HTR-8/SVneo (cell line): ENCODE measurements at regions not wholly inside any gene's neighbourhood (a gene's known extent, or its start where the extent isn't known, plus 50 kb on each side); places are given as distances from the start of the nearest gene placed in this dataset.
"Not testable (repeated sequence)": the region's sequence is repeated elsewhere in the genome, so short reads cannot be mapped to it uniquely, and the experiment has no call there.

Experiments used
- DNase-seq: peaks from one replicate; pipeline ENCODE4 v3.0.0; 2011; ENCODE audit warnings: low spot score, mixed read lengths; ENCODE audit not compliant: insufficient read length
- FAIRE-seq: peaks from 2 replicates; lab custom pipeline; 2011; peaks lifted over from hg19 to GRCh38; lab: Jason Lieb, UNC

DNA sequence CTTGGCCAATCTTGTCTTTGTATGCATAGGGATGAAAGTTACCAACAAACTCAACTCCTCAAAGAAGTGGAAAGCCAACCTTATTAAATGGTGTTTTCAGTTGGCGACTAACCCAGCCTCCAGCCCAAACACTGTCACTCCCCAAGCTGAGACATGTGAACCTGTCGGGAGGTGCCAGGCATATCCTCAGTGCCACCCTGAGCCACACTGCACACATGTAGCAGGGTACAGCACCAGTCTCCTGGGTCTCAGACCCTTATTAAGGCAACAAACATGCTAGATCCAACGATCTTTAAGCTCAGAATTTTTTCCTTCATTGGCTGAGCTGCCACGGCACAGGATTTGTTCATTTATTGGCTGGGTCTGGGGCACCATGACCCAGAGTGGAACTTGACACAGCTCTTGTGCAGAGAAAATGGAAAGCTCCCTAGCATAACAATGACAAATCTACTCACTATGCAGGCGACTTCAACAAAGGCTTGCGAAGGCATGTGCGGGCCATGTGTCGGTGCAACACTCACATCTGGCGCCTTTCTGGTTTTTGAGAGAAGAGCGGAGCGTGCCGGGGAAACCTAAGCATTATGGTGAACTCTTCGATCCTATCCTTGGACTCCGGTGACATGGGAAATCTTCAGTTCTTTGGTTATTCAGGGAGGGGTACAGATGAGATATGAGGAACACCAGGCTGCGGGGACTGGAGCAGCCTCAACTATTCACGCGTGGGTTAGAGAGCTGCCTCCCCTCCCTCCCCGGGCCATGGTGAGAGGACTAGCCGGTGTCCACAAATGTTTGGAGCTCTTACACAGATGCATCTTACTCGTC lies 190.1 kb downstream of the FAM43A start:
- no peak for FAIRE-seq
- DNase-seq, result no peak

DNA sequence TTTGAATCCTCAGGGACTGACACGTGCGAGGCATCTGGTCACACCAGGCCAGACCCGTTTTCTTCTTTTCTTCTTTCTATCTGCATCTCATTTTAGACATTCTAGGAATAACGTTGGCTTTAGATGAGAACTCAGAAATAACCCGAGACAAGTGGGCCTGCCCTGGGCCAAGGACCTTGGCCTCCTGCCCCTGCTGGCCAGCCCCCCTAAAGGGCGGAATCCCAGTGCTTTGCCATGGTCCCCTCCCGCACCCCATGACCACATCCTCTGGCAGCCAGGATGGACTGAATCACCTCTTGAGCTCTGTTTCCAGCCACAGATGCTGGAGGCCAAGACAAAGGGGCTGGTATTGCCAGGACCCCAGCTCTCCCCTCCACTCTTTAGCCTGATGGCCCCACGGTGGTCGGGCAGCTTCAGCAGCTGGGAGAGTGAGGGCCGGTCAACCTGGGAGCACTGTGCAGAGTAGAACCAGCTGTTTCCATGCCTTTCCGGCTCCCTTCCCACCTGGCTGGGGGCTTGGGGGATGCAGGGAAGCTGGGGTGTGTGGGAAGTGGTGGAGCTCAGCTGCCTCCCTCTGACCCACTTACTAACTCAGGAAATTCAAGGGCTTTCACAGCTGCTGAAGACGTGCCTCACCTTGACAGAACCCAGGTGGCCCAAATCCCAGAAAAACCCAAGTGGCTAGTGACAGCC lies 190.9 kb downstream of the FAM43A start:
- no peak for DNase-seq
- no peak for FAIRE-seq

DNA sequence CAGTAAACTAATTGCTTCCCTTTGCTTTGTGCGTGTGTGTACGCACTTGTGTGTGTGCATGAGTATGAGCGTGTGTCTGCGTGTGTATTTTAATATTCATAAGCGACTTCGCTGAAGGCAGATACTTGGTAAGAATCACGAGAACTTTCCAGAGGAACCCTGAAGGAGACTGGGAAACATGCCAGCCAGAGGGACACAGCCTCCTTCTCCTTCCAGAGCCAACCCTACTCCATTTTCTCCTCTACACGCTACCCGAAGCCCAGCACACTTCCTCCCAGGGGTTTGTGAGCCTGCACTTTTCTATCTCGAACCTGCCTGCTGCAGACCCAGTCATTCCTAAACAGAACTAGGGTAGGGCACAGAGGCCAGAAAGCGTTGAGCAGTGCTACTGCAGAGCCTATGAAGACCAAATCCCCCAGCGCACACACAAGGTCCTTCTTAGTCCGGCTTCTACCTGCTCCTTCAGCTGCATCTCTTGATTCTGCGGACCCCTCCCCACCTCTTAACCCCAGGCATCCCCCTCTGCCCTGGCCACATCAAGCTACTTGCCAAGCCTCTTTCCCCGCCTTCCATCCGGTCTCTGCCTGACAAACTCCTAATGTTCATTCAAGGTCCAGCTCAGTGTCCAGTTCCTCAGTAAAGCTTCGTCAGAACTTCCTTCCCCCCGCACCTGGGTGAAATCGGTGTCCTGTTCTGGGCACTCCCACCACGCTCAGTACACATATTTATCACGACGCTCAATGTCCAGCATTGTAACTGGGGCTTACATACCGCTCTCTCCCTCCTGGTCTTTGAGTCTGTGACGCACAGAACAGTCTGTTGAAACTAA lies 191.8 kb downstream of the FAM43A start:
- FAIRE-seq (no peak), DNase-seq (no peak)

DNA sequence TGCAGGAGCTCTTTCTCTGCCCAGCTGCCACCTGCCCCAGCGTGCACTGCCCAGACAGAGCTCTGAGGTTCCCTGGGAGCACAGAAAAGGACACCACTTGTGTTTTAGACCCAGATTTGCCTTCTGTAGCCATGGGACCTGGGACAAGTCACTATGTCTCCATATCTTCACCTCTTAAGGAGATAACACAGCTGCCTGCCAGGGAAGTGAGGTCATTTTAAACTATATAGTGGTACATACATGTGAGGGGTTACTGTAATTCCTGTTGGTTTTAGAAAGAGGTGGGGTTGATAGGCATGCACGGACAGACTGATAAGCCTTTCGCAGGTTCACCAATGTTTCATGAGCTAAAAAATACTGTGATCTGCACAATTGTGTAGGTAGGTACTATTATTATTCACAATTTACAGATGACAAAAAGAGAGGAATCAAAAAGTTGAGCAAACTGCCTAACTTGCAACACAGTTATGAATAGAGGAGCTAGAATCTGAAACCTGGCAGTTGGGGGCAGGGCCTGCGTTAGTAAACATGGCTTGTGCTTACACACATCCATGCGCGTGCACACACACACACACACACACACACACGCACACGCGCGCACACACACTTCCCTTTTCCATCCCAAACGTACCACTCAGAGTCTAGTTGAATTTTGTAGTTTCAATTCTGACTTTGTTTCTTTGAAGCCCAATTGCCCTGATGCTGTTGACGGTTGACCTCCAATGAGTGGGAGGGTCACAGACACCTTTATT lies 193.6 kb downstream of the FAM43A start:
- no peak for DNase-seq
- no peak for FAIRE-seq

DNA sequence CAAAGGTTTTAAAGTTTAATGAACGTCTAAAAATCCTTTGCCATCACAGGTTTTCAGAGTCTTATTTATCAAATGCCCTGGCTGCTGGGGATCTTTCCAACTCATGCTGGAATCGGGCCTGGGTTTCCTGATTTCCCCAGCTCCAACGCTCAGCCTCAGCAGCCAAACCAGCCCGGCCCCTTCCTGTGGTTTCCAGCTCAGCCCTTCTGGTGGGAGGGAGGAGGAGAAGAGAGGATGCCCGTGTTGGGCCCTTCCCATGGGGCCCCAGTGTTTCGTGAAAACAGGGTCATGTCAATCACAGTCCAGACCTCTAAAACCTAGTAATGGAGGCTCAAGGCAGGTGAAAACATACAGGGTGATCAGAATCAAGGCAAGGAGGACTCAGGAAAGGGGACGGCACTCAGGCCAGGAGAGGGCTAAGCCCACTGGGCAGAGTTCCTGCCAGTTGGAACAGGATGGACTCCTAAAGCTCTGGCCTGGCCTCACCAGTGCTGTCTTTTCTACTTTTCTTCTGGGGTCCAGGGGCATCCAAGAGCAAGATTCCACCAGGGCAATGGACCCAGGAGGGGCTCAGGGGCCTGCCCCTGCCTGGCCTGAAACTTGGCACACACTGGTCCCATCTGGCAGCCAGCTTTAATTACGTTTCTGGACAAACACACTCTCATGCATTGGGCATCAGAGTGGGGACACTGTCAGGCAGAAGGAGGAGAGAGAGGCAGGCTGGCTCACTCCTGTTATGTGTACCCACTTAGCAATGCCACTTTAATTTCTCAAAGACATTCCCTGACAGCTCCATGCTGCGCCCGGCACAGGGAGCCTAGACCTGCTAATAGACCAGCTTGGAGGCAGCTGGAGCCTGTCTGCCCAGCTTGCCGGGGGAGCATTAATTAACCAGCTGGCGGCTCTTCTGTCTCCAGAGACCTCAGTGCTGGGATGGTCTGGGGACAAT lies 194.6 kb downstream of the FAM43A start:
- FAIRE-seq (no peak), DNase-seq (no peak)

DNA sequence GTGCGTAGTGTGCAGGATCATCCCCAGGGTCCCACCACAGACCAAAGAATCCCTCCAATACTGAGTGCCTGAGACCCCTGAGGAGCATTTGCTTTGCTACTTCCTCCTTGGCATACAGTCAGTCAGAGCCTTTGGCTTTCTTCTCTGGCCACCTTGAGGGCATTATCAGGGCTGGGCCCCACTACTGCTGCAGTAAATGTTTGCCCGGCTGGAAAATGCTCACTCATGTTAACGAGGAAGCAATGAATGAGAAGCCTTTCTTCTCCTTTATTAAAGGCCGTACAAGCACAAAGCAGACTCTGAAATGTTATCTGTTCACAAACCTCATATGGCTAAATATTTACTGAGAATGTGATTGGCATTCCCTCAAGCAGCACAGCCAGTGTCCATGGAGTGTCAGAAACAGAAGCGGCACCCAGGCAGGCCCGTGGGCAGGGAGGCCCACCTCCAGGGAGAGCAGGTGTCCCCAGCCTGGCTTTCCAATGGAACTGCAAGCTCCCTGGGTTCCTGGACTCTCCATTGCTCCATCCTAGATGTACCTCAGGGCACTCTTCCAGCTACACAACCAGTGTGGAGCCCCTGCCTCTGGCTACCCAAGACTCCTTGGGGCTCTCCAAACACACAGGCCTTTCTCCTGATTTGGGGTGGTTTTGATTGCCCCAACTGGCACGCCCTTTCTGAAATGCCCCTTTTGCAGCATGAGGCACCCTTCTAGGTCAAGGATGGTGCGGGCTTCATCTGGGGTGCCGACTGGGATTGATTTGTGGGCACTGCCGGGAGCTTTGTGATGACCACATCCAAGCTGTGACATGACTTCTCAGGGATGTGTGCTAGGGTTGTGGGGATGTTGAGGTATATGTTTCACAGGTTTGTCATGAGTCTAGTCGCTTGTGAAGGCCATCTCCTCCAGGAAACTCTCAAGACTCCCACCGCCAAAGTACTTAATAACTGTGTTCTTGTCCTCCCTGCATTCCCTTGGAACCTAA lies 195.6 kb downstream of the FAM43A start:
- no peak for FAIRE-seq
- DNase-seq, result no peak

DNA sequence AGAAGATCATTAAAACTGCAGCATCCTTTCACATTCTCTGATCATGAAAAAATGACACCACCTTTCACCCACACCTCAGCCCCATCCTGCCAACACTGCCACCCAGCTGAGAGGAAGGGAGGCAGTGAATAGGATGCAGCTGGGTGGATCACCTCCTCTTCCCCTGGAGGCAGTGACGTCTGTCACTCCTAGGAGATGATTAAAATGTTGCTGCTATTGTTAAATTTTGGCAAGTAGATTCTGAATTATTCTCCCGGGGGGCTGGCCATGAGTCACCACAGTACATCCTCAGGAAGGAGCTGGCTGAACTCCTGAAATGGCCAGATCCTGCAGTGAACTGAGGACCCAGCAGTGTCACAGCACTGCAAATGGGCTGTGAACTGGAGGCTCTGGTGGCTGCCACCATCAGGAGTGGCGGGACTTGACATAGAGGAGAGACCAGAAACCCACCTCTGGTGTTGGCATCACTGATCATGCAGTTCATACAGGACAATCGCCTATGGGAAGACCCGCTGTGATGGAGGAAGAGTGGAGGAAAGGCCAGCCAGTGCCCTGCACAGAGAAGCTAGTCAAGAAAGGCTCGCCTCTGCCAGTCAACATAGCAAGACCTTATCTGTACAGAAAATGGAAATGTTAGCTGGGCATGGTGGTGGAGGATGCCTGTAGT lies 199.1 kb downstream of the FAM43A start:
- DNase-seq (no peak), FAIRE-seq (no peak)

DNA sequence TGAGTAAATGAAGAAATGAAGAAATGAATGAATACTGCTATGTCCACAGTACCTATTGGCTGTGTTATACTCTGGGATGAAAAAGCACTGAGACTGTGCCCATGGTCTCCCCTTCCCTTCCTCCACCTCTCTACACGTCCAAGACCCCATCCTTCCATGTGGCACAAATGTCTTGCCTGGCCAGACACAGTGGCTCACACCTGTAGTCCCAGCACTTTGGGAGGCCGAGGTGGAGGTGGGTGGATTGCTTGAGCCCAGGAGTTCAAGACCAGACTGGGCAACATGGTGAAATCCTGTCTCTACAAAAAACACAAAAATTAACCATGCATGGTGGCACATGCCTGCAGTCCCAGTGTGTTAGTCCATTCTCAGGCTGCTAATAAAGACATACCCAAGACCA lies 200.1 kb downstream of the FAM43A start:
- FAIRE-seq, result no peak
- DNase-seq, result no peak

DNA sequence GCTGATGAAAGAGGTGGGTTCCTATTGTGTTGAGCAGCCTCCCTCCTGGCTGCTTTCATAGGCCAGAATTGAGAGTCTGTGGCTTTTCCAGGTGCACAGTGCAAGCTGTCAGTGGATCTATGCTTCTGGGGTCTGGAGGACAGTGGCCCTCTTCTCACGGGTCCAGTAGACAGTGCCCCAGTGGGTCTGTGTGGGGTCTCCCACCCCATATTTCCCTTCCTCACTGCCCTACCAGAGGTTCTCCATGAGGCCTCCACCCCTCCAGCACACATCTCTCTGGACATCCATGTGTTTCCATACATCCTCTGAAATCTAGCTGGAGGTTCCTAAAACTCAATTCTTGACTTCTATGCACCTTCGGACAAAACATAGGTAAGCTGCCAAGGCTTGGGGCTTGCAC lies 201.2 kb downstream of the FAM43A start:
- DNase-seq (no peak), FAIRE-seq (no peak)

DNA sequence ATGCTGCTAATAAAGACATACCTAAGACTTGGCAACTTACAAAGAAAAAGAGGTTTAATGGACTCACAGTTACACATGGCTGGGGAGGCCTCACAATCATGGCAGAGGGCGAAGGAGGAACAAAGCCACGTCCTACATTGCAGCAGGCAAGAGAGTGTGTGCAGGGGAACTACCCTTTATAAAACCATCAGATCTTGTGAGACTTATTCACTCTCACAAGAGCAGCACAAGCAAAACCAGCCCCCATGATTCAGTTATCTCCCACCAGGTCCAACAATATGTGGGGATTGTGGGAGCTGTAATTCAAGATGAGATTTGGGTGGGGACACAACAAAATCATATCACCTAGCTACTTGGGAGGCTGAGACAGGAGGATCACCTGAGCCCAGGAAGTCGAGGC lies 202.4 kb downstream of the FAM43A start:
- FAIRE-seq, DNase-seq: not testable (repeated sequence)

DNA sequence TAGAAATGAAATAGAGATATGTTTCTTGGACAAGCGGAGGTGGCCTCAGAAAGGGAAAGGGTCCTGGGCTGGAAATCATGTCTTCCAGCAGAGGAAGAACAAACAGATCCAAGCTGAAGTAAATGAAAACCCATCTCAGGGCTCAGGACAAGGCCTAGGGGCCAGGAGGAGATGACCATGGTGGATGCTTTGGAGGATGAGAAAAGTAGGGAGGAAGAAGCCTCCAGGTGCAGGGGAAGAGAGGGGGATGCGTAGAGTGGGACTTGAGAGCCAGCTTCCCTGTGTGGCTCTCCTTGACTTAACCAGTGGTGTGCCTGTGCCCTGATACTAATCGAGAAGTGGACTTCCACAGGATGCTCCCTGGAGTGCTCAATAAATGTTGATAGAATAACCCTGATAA lies 203.2 kb downstream of the FAM43A start:
- no peak for FAIRE-seq

DNA sequence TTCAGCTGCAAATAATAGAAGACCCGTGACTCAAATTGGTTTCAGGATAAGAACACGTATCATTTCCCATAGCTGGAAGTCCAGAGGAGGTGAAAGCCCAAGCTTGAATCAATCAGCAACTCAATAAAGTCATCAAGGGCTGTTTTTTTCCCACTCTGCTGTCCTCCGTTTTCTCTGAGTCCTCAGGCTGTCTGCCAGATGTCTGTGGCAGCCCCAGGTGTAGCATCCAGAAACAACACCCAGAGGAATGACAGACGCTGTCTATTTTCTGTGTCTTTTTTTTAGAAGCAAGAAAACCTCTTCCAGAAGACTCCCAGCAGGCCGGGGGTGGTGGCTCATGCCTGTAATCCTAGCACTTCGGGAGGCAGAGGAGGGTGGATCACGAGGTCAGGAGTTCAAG lies 204.4 kb downstream of the FAM43A start:
- no peak for DNase-seq
- no peak for FAIRE-seq

More for the DNA sequence above, 203.2 kb downstream of the FAM43A start:
- no peak for DNase-seq

DNA sequence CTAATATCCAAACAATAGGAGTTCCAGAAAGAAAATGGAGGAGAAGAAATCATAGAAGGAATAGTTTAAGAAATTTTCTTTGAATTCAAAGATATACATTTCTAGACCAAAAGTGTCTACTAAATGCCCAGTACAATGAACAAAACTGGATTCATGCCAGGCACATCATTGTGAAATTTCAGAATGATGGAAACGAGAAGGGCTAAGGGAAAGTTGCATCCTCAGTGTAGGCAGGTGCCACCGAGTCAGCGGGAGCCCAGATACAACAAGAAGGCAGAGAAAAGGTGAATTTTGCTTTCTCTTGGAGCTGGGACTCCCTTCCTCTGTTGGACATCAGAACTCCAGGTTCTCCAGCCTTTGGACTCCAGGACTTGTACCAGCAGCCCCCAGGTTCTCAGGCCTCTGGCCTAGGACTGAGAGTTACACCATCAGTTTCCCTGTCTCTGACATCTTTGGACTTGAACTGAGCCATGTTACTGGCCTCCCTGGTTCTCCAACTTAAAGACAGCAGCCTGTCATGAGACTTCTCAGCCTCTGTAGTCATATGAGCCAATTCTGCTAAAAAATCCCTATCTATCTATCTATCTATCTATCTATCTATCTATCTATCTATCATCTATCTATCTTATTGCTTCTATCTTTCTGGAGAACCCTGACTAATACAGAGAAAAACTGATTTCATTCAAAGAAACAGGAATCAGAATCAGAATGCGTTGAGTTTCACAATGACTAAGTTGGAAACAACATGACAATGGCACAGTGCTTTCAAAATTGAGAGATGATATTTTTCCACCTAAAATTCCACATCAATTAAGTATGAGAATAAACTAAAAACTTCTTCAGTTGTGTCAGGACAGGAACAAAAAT lies 207.7 kb downstream of the FAM43A start:
- no peak for DNase-seq
- no peak for FAIRE-seq

DNA sequence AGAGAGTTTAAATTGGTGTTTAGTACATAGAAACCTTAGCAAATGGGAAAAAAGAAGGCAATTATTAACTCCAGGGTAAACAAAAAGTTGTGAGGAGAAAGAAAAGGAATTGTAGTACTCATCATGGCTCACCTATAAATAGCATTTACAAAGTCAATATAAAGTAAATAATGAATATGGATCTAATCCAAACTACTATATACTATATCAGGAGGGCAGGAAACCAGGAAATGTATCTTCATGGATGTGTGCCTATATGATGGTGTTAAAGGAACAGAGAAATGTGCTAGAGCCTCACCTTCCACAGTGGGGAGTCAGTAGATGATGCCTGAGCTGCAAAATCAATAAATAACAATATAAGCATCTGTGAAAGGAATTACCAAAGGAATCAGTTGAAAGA lies 208.9 kb downstream of the FAM43A start:
- DNase-seq (no peak), FAIRE-seq (no peak)

DNA sequence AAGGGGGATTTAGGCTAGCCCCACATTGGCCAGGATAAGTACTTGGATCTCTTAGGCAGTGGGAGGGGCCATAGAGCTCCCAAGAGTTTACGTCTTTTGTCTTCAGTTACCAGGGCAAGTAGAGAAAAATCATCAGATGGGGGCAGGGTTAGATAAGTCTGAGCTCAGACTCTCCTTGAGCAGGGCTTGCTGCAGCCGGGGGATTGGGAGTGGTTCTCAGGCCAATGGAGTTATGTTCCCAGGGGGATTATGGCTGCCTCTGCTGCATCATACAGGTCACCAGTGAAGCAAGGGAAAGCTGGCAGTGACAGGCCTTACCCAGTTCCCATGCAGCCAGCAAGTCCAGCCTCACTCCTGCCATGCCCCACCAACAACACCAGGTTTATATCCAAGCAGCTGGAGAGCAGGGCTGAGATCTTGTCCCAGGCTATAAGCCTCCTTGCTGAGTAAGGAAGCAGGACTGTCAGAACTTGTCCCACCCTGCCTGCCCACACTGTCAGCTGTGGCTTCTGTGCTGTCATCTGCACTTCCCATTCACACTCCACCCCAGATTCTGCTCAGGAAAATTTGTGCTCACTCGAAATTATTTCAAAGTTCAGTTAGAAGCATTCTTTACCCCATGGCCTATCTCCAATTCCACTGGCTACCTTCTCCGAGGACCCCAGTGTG lies 215.3 kb downstream of the FAM43A start:
- FAIRE-seq (no peak), DNase-seq (no peak)

DNA sequence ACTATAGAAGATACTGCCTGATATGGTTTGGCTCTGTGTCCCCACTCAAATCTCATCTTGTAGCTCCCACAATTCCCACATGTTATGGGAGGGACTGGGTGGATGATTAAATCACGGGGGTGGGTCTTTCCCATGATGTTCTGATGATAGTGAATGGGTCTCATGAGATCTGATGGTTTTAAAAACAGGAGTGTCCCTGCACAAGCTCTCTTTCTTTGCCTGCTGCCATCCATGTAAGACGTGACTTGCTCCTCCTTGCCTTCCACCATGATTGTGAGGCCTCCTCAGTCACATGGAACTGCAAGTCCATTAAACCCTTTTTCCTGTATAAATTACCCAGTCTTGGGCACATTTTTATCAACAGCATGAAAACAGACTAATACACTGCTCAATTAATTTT lies 217.8 kb downstream of the FAM43A start:
- not testable (repeated sequence) for DNase-seq, FAIRE-seq
